Ovary (tissue), 3 donors: ENCODE measurements at regions not wholly inside any gene's neighbourhood (a gene's known extent, or its start where the extent isn't known, plus 50 kb on each side); places are given as distances from the start of the nearest gene placed in this dataset.

Experiments
- EP300 ChIP-seq: sonication (generic); formaldehyde crosslinking; IDR thresholded peaks from one replicate; pipeline ENCODE4 v1.6.1; 2017; ENCODE audit warnings: antibody characterized with exemption
- POLR2A ChIP-seq: fragments of 450-650 bp; IDR thresholded peaks from one replicate; pipeline ENCODE4 v1.6.1; 2017; ENCODE audit warnings: antibody characterized with exemption, mild to moderate bottlenecking, moderate library complexity
- TF ChIP-seq, protein P1 (sequence below), 3 donors: fragments of 450-650 bp in 2 of 3; fragments of 200-600 bp in 1 of 3; IDR thresholded peaks; one replicate each; pipeline versions ENCODE4 v1.5.1 to v1.8.0; 2016 to 2022; ENCODE audit warnings: antibody characterized with exemption in 3 of 3, mild to moderate bottlenecking in 1 of 3
- donor health status: DM: no; HTN: no; CAD: no.

DNA sequence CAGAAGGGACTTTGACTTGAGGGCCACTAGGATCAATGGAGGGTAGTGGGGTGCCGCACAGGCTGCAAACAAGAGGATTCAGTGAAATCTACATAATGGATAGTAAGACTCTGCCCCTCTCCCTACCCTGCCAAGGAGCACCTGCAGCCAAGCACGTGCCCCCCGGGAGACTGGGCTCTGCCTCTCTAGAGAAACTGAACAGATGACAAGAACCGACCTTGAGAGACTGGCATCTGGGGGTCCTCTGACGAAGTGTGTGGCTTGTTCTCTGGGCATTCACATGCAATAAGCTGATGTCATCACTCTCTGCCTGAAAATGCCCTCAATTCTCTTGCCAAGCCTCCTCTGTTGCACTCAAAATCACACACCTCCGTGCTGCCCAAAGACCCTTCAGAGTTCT is 132.3 kb downstream of the FAM43A start:
- TF ChIP-seq POLR2A = no peak
- TF ChIP-seq, protein P1, sequence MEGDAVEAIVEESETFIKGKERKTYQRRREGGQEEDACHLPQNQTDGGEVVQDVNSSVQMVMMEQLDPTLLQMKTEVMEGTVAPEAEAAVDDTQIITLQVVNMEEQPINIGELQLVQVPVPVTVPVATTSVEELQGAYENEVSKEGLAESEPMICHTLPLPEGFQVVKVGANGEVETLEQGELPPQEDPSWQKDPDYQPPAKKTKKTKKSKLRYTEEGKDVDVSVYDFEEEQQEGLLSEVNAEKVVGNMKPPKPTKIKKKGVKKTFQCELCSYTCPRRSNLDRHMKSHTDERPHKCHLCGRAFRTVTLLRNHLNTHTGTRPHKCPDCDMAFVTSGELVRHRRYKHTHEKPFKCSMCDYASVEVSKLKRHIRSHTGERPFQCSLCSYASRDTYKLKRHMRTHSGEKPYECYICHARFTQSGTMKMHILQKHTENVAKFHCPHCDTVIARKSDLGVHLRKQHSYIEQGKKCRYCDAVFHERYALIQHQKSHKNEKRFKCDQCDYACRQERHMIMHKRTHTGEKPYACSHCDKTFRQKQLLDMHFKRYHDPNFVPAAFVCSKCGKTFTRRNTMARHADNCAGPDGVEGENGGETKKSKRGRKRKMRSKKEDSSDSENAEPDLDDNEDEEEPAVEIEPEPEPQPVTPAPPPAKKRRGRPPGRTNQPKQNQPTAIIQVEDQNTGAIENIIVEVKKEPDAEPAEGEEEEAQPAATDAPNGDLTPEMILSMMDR (IDR thresholded peaks at IDR 0.05) = no peak
- TF ChIP-seq EP300 = no peak
